GM21526 (cell line): ENCODE measurements at regions not wholly inside any gene's neighbourhood (a gene's known extent, or its start where the extent isn't known, plus 50 kb on each side); places are given as distances from the start of the nearest gene placed in this dataset.

Experiments
- ATAC-seq: cut with Tn5 transposase; IDR thresholded peaks from one replicate; pipeline ENCODE4 v1.9.1; 2021; ENCODE audit warnings: moderate library complexity; ENCODE audit not compliant: unreplicated experiment, low FRiP score

GRCh38 chr6:43840490-43841218, 70.6 kb downstream of the VEGFA start:
- ATAC-seq: no peak

GRCh38 chr6:43838276-43839036, 68.4 kb downstream of the VEGFA start:
- ATAC-seq: no peak

GRCh38 chr6:43837507-43837906, 67.5 kb downstream of the VEGFA start:
- ATAC-seq: no peak

- ATAC-seq: no peak
These were observed 66.7 kb downstream of the VEGFA start for GRCh38 chr6:43836507-43837240.
